ENCODE measurements at regions not wholly inside any gene's neighbourhood (a gene's known extent, or its start where the extent isn't known, plus 50 kb on each side); places are given as distances from the start of the nearest gene placed in this dataset.

- no peak for DNase-seq
These were observed 190.4 kb upstream of the DIO3 start for GRCh38 chr14:101370593-101371569.

- no peak for DNase-seq
These were observed 189.2 kb upstream of the DIO3 start for GRCh38 chr14:101371799-101372793.

GRCh38 chr14:101372894-101373620 is 188.2 kb upstream of the DIO3 start:
- no peak for DNase-seq

GRCh38 chr14:101373690-101374295 is 187.5 kb upstream of the DIO3 start:
- no peak for DNase-seq

- no peak for DNase-seq
These were observed 186.6 kb upstream of the DIO3 start for GRCh38 chr14:101374373-101375338.

- no peak for DNase-seq
These were observed 184.2 kb upstream of the DIO3 start for GRCh38 chr14:101377069-101377468.

GRCh38 chr14:101379842-101380241 is 181.5 kb upstream of the DIO3 start:
- no peak for DNase-seq

GRCh38 chr14:101380512-101380911 is 180.8 kb upstream of the DIO3 start:
- DNase-seq: no peak

- DNase-seq: no peak
These were observed 180.4 kb upstream of the DIO3 start for GRCh38 chr14:101380940-101381339.

GRCh38 chr14:101383737-101384338 is 177.5 kb upstream of the DIO3 start:
- DNase-seq: no peak

- no peak for DNase-seq
These were observed 166.9 kb upstream of the DIO3 start for GRCh38 chr14:101394374-101394773.

GRCh38 chr14:101395779-101396178 is 165.5 kb upstream of the DIO3 start:
- DNase-seq: no peak

GRCh38 chr14:101397206-101397605 is 164.1 kb upstream of the DIO3 start:
- no peak for DNase-seq

GRCh38 chr14:101398011-101398410 is 163.3 kb upstream of the DIO3 start:
- DNase-seq: no peak

- DNase-seq: no peak
These were observed 161.4 kb upstream of the DIO3 start for GRCh38 chr14:101399737-101400517.

- DNase-seq: peak; percentile 15
These were observed 160.5 kb upstream of the DIO3 start for GRCh38 chr14:101400830-101401229.

- no peak for DNase-seq
These were observed 158.2 kb upstream of the DIO3 start for GRCh38 chr14:101402936-101403660.
